22Rv1 (cell line): ENCODE measurements at regions not wholly inside any gene's neighbourhood (a gene's known extent, or its start where the extent isn't known, plus 50 kb on each side); places are given as distances from the start of the nearest gene placed in this dataset.

Experiments used
- CTCF ChIP-seq: fragments of 450-650 bp; IDR thresholded peaks from 2 replicates; pipeline ENCODE4 v1.5.1; 2017; ENCODE audit warnings: mild to moderate bottlenecking
- ZFX ChIP-seq: fragments of 450-650 bp; IDR thresholded peaks from 2 replicates; pipeline ENCODE4 v1.6.1; 2017; ENCODE audit warnings: antibody characterized with exemption, borderline replicate concordance

GRCh38 chr7:132733860-132734259 is 157.6 kb upstream of the PLXNA4 start:
- TF ChIP-seq CTCF (no peak), ZFX (no peak)
